ENCODE measurements at regions not wholly inside any gene's neighbourhood (a gene's known extent, or its start where the extent isn't known, plus 50 kb on each side); places are given as distances from the start of the nearest gene placed in this dataset.
"Not testable (repeated sequence)": the region's sequence is repeated elsewhere in the genome, so short reads cannot be mapped to it uniquely, and the experiment has no call there.

- DNase-seq = not testable (repeated sequence)
These were observed 179.1 kb downstream of the LRRC70 start for GRCh38 chr5:62757686-62758085.

GRCh38 chr5:62752998-62753367 is 174.4 kb downstream of the LRRC70 start:
- not testable (repeated sequence) for DNase-seq

GRCh38 chr5:62752056-62752997 is 173.7 kb downstream of the LRRC70 start:
- not testable (repeated sequence) for DNase-seq

GRCh38 chr5:62742207-62742606 is 163.6 kb downstream of the LRRC70 start:
- DNase-seq = no peak

- no peak for DNase-seq
These were observed 163.1 kb downstream of the LRRC70 start for GRCh38 chr5:62741761-62742160.

- no peak for DNase-seq
These were observed 159.1 kb downstream of the LRRC70 start for GRCh38 chr5:62737766-62738165.

- DNase-seq = no peak
These were observed 154.1 kb downstream of the LRRC70 start for GRCh38 chr5:62732677-62733121.

- no peak for DNase-seq
These were observed 152.4 kb downstream of the LRRC70 start for GRCh38 chr5:62731022-62731421.

- no peak for DNase-seq
These were observed 151.1 kb downstream of the LRRC70 start for GRCh38 chr5:62729675-62730074.

GRCh38 chr5:62727861-62728260 is 149.2 kb downstream of the LRRC70 start:
- no peak for DNase-seq

GRCh38 chr5:62727184-62727583 is 148.6 kb downstream of the LRRC70 start:
- DNase-seq = no peak

GRCh38 chr5:62722360-62722759 is 143.7 kb downstream of the LRRC70 start:
- DNase-seq = no peak

GRCh38 chr5:62720031-62720441 is 141.4 kb downstream of the LRRC70 start:
- DNase-seq = peak; percentile 4

GRCh38 chr5:62719061-62719720 is 140.6 kb downstream of the LRRC70 start:
- no peak for DNase-seq

GRCh38 chr5:62718324-62718723 is 139.7 kb downstream of the LRRC70 start:
- no peak for DNase-seq

- no peak for DNase-seq
These were observed 138.8 kb downstream of the LRRC70 start for GRCh38 chr5:62717301-62717933.

GRCh38 chr5:62714296-62714695 is 135.7 kb downstream of the LRRC70 start:
- no peak for DNase-seq

- no peak for DNase-seq
These were observed 130.1 kb downstream of the LRRC70 start for GRCh38 chr5:62708481-62709325.

- DNase-seq = no peak
These were observed 128.9 kb downstream of the LRRC70 start for GRCh38 chr5:62707563-62707962.

GRCh38 chr5:62707131-62707530 is 128.5 kb downstream of the LRRC70 start:
- DNase-seq = no peak

GRCh38 chr5:62705022-62705421 is 126.4 kb downstream of the LRRC70 start:
- no peak for DNase-seq

GRCh38 chr5:62702126-62702525 is 123.5 kb downstream of the LRRC70 start:
- DNase-seq = no peak

- no peak for DNase-seq
These were observed 122.4 kb downstream of the LRRC70 start for GRCh38 chr5:62701036-62701435.

All from NCI-H1092 (cell line).